Kidney (tissue), 13 donors: ENCODE measurements at regions not wholly inside any gene's neighbourhood (a gene's known extent, or its start where the extent isn't known, plus 50 kb on each side); places are given as distances from the start of the nearest gene placed in this dataset.

Experiments
- DNase-seq, 5 donors: peaks; one replicate each; pipeline ENCODE4 v3.0.0-alpha.2; 2013 to 2020
- FAIRE-seq: peaks from 2 replicates; lab custom pipeline; 2012; peaks lifted over from hg19 to GRCh38; lab: Jason Lieb, UNC
- H3K27ac ChIP-seq, 2 donors: one replicate each; pipeline ENCODE4 v1.7.0; 2013; ENCODE audit warnings: low read depth in 2 of 2, low read length in 2 of 2, inconsistent platforms in 1 of 2
- H3K27me3 ChIP-seq: one replicate; pipeline ENCODE4 v1.7.1; 2013; ENCODE audit warnings: low read length, inconsistent platforms; ENCODE audit not compliant: control insufficient read depth, insufficient read depth
- H3K36me3 ChIP-seq, 3 donors: one replicate each; pipeline versions ENCODE4 v1.7.0 to v1.7.1; 2013; ENCODE audit warnings: low read length in 3 of 3, control low read depth in 1 of 3, inconsistent platforms in 1 of 3; ENCODE audit not compliant: insufficient read depth in 3 of 3, control insufficient read depth in 2 of 3
- H3K4me1 ChIP-seq, 3 donors: one replicate each; pipeline versions ENCODE4 v1.7.0 to v1.7.1; 2013; ENCODE audit warnings: low read length in 3 of 3, inconsistent platforms in 1 of 3, low read depth in 1 of 3; ENCODE audit not compliant: control insufficient read depth in 2 of 3, insufficient read depth in 2 of 3
- H3K4me3 ChIP-seq, 3 donors: one replicate each; pipeline versions ENCODE4 v1.7.0 to v1.8.1; 2013; ENCODE audit warnings: low read length in 3 of 3, control low read depth in 1 of 3, inconsistent platforms in 1 of 3
- H3K9ac ChIP-seq, 3 donors: one replicate each; pipeline versions ENCODE4 v1.7.0 to v1.7.1; 2013; ENCODE audit warnings: low read length in 3 of 3, control low read depth in 1 of 3, inconsistent platforms in 1 of 3
- H3K9me3 ChIP-seq, 3 donors: one replicate each; pipeline versions ENCODE4 v1.7.0 to v1.7.1; 2013; ENCODE audit warnings: low read length in 3 of 3, control low read depth in 1 of 3, inconsistent platforms in 1 of 3; ENCODE audit not compliant: control insufficient read depth in 2 of 3, insufficient read depth in 1 of 3
- intact Hi-C: fragments of 100-400 bp; cut with DNase I; formaldehyde crosslinking; loops from one replicate; pipeline ENCODE4 v1.11.1; 2022
- TF ChIP-seq, protein P1 (sequence below): IDR thresholded peaks from 3 replicates; pipeline ENCODE4 v1.5.1; 2012; ENCODE audit warnings: mild to moderate bottlenecking, moderate library complexity, borderline replicate concordance; ENCODE audit not compliant: insufficient read depth; ENCODE audit errors: extremely low read depth
- donor health status: control.
- donor health status: control.
- donor health status: control.
- donor health status: control.
- donor health status: control.
- donor health status: DM: yes; HTN: yes; CAD: no.
- donor health status: Normal renal cell carcinoma (clear cell type).

DNA sequence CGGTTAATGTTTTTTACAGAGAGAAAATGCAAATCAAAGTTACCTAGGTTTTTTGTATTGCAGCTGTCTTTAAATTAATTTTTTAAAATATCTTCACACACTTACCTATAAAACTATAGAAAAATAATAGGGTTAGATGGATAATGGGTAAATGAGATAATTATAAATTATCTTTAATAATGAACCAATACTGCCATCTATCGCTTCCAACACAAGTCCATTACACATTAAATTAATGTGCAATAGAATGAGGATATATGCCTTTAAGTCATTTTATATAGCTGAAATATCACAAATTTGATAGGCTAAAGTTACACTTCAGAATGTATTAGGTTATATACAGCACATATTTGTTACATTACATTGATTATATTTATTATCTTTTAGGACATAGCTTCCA lies 2212.8 kb downstream of the MRPL39 start:
- intact Hi-C loops, result no loop called here
- Histone ChIP-seq H3K4me3 (no peak overlapping the region), H3K4me1 (no peaks in the 10 kb centered on the region), H3K9ac (no peak overlapping the region), H3K9me3 (no peaks in the 10 kb centered on the region), H3K27ac (no peak overlapping the region), H3K27me3 (no peaks in the 10 kb centered on the region), H3K36me3 (no peaks in the 10 kb centered on the region)
- DNase-seq (no peak), FAIRE-seq (no peak)
- TF ChIP-seq, protein P1, sequence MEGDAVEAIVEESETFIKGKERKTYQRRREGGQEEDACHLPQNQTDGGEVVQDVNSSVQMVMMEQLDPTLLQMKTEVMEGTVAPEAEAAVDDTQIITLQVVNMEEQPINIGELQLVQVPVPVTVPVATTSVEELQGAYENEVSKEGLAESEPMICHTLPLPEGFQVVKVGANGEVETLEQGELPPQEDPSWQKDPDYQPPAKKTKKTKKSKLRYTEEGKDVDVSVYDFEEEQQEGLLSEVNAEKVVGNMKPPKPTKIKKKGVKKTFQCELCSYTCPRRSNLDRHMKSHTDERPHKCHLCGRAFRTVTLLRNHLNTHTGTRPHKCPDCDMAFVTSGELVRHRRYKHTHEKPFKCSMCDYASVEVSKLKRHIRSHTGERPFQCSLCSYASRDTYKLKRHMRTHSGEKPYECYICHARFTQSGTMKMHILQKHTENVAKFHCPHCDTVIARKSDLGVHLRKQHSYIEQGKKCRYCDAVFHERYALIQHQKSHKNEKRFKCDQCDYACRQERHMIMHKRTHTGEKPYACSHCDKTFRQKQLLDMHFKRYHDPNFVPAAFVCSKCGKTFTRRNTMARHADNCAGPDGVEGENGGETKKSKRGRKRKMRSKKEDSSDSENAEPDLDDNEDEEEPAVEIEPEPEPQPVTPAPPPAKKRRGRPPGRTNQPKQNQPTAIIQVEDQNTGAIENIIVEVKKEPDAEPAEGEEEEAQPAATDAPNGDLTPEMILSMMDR, result no peak

DNA sequence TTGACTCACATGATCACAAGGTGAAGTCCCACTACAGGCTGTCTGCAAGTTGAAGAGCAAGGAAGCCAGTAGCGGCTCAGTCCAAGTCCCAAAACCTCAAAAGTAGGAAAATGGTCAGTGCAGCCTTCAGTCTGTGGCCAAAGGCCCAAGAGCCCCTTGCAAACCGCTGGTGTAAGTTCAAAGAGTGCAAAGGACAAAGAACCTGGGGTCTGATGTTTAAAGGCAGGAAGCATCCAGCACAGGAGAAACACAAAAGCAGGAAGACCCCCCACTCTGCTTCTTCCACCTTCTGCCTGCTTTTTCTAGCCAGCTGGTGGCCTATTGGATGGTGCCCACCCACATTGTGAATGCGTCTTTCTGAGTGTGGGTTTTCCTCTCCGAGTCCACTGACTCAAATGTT lies 2222.6 kb downstream of the MRPL39 start:
- no peak for FAIRE-seq
- no peak overlapping the region for H3K4me3 ChIP-seq
- intact Hi-C loops, result no loop called here

DNA sequence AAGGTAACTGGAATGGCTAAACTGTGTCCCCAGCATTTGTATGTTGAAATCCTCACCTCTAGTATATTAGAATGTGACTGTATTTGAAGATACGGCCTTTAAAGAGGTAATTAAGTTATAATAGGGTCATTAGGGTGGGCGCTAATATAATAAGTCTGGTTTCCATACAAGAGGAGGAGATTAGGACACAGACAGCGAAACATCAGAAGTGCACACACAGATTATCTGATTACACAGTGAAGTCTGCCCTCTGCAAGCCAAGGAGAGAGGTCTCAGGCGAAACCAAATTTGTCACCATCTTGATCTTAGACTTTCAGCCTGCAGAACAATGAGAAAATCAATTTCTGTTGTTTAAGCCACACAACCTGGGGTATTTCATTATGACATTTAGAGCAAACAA lies 2233.1 kb downstream of the MRPL39 start:
- FAIRE-seq, result no peak
- no peak for DNase-seq
- Histone ChIP-seq H3K4me1 (no peaks in the 10 kb centered on the region), H3K27me3 (no peaks in the 10 kb centered on the region), H3K27ac (no peak overlapping the region), H3K9ac (no peak overlapping the region), H3K9me3 (peaks cover 0 to 2% (median 0%) of the 10 kb centered on the region in 3 donors), H3K4me3 (no peak overlapping the region), H3K36me3 (no peaks in the 10 kb centered on the region)
- TF ChIP-seq, protein P1, result no peak
- intact Hi-C loops, result no loop called here

More for the DNA sequence above, 2222.6 kb downstream of the MRPL39 start:
- Histone ChIP-seq H3K27ac (no peak overlapping the region), H3K36me3 (no peaks in the 10 kb centered on the region), H3K27me3 (no peaks in the 10 kb centered on the region), H3K9ac (no peak overlapping the region), H3K4me1 (no peaks in the 10 kb centered on the region), H3K9me3 (no peaks in the 10 kb centered on the region)
- TF ChIP-seq, protein P1, result no peak
- no peak for DNase-seq

DNA sequence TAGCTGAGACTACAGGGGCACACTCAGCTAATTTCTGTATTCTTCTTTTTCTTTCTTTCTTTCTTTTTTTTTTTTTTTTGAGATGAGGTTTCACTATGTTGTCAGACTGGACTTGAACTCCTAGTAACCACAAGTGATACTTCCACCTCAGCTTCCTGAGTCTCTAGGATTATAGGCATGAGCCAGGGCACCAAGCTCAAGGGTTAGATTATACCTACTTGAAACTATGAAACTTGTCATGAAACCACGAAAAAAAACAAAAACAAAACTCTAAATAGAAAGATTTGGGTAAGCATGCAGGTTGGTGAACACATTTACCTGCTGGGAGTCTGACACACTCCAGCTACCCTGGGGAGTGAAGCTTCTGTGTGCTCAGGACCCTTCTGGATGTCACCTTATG lies 2250.4 kb downstream of the MRPL39 start:
- TF ChIP-seq, protein P1, result no peak
- FAIRE-seq (no peak), DNase-seq (no peak)
- Histone ChIP-seq H3K27me3 (no peaks in the 10 kb centered on the region), H3K4me1 (no peaks in the 10 kb centered on the region), H3K27ac (no peak overlapping the region), H3K9ac (no peak overlapping the region), H3K9me3 (no peaks in the 10 kb centered on the region), H3K4me3 (no peak overlapping the region), H3K36me3 (no peaks in the 10 kb centered on the region)
- intact Hi-C loops, result no loop called here
